Karpas-422 (cell line): ENCODE measurements at regions not wholly inside any gene's neighbourhood (a gene's known extent, or its start where the extent isn't known, plus 50 kb on each side); places are given as distances from the start of the nearest gene placed in this dataset.

Experiments
- DNase-seq: peaks from one replicate; pipeline ENCODE4 v3.0.0-alpha.2; 2015
- H2AFZ ChIP-seq: fragments of 200-600 bp; sonication (generic); 2 replicates; pipeline ENCODE4 v1.6.1; 2014; ENCODE audit warnings: antibody characterized with exemption, low read length, mixed read lengths
- H3K27ac ChIP-seq: fragments of 200-600 bp; sonication (generic); 2 replicates; pipeline ENCODE4 v1.5.1; 2014; ENCODE audit warnings: mild to moderate bottlenecking, low read length, moderate library complexity
- H3K27me3 ChIP-seq: fragments of 200-600 bp; sonication (generic); 2 replicates; pipeline ENCODE4 v1.6.1; 2014; ENCODE audit warnings: low read length, mixed read lengths
- H3K36me3 ChIP-seq: fragments of 200-600 bp; sonication (generic); 2 replicates; pipeline ENCODE4 v1.6.1; 2014; ENCODE audit warnings: low read length, mixed read lengths; ENCODE audit not compliant: insufficient read depth
- H3K4me1 ChIP-seq: fragments of 200-600 bp; sonication (generic); 2 replicates; pipeline ENCODE4 v1.6.1; 2014; ENCODE audit warnings: mild to moderate bottlenecking, low read length, mixed read lengths
- H3K4me2 ChIP-seq: fragments of 200-600 bp; sonication (generic); 2 replicates; pipeline ENCODE4 v1.6.1; 2014; ENCODE audit warnings: low read length, low read depth, mild to moderate bottlenecking; ENCODE audit not compliant: poor library complexity, severe bottlenecking
- H3K4me3 ChIP-seq: fragments of 200-600 bp; sonication (generic); 2 replicates; pipeline ENCODE4 v1.5.1; 2014; ENCODE audit warnings: mild to moderate bottlenecking, antibody characterized with exemption, low read length, mixed read lengths
- H3K79me2 ChIP-seq: fragments of 200-600 bp; sonication (generic); 2 replicates; pipeline ENCODE4 v1.6.1; 2014; ENCODE audit warnings: mild to moderate bottlenecking, low read length, mixed read lengths
- H3K9ac ChIP-seq: fragments of 200-600 bp; sonication (generic); 2 replicates; pipeline ENCODE4 v1.6.0; 2014; ENCODE audit warnings: low read length
- H3K9me2 ChIP-seq: fragments of 200-600 bp; sonication (generic), shearing (Covaris generic); replicated peaks from 2 replicates; pipeline ENCODE4 v1.6.0; 2014; ENCODE audit warnings: mild to moderate bottlenecking, low read length, moderate library complexity; ENCODE audit not compliant: insufficient read depth
- H3K9me3 ChIP-seq: fragments of 300-700, 200-600 bp; sonication (generic); 2 replicates; pipeline ENCODE4 v1.6.1; 2014; ENCODE audit warnings: low read length, mixed read lengths
- H4K20me1 ChIP-seq: fragments of 200-600 bp; sonication (generic); 2 replicates; pipeline ENCODE4 v1.6.1; 2014; ENCODE audit warnings: mild to moderate bottlenecking, antibody characterized with exemption, low read length, low read depth; ENCODE audit not compliant: insufficient read depth

- no peak for DNase-seq
Measured at GRCh38 chr7:68269405-68269804, 1272.8 kb downstream of the TYW1 start.

GRCh38 chr7:68272507-68272906 is 1275.9 kb downstream of the TYW1 start:
- no peaks in the 10 kb centered on the region for H3K79me2 ChIP-seq
- no peaks in the 10 kb centered on the region for H3K9me2 ChIP-seq
- no peaks in the 10 kb centered on the region for H3K4me1 ChIP-seq
- no peaks in the 10 kb centered on the region for H3K27me3 ChIP-seq
- no peak overlapping the region for H3K4me3 ChIP-seq
- H3K4me2 ChIP-seq = no peak overlapping the region
- H3K9ac ChIP-seq = no peak overlapping the region
- no peak overlapping the region for H2AFZ ChIP-seq
- no peak for DNase-seq
- no peak overlapping the region for H3K27ac ChIP-seq
- no peaks in the 10 kb centered on the region for H3K9me3 ChIP-seq
- no peaks in the 10 kb centered on the region for H3K36me3 ChIP-seq
- H4K20me1 ChIP-seq = no peaks in the 10 kb centered on the region

More at GRCh38 chr7:68269405-68269804, 1272.8 kb downstream of the TYW1 start:
- Histone ChIP-seq H3K36me3 (no peaks in the 10 kb centered on the region), H3K9me3 (peaks cover 20% of the 10 kb centered on the region), H2AFZ (no peak overlapping the region), H3K4me2 (no peak overlapping the region), H3K79me2 (no peaks in the 10 kb centered on the region), H3K27me3 (no peaks in the 10 kb centered on the region), H4K20me1 (no peaks in the 10 kb centered on the region), H3K9ac (no peak overlapping the region), H3K4me3 (no peak overlapping the region), H3K27ac (no peak overlapping the region), H3K9me2 (no peaks in the 10 kb centered on the region), H3K4me1 (no peaks in the 10 kb centered on the region)

GRCh38 chr7:68276725-68277124 is 1280.1 kb downstream of the TYW1 start:
- no peak overlapping the region for H3K9ac ChIP-seq
- H3K79me2 ChIP-seq = no peaks in the 10 kb centered on the region
- H3K27ac ChIP-seq = no peak overlapping the region
- no peaks in the 10 kb centered on the region for H3K9me3 ChIP-seq
- H3K4me2 ChIP-seq = no peak overlapping the region
- H2AFZ ChIP-seq = no peak overlapping the region
- no peaks in the 10 kb centered on the region for H3K9me2 ChIP-seq
- no peak for DNase-seq
- no peaks in the 10 kb centered on the region for H3K4me1 ChIP-seq
- H3K4me3 ChIP-seq = no peak overlapping the region
- no peaks in the 10 kb centered on the region for H3K27me3 ChIP-seq
- no peaks in the 10 kb centered on the region for H3K36me3 ChIP-seq
- no peaks in the 10 kb centered on the region for H4K20me1 ChIP-seq

GRCh38 chr7:68279827-68280400 is 1283.3 kb downstream of the TYW1 start:
- no peak overlapping the region for H3K4me2 ChIP-seq
- H2AFZ ChIP-seq = no peak overlapping the region
- H4K20me1 ChIP-seq = no peaks in the 10 kb centered on the region
- H3K27me3 ChIP-seq = no peaks in the 10 kb centered on the region
- no peak overlapping the region for H3K4me3 ChIP-seq
- no peaks in the 10 kb centered on the region for H3K4me1 ChIP-seq
- H3K79me2 ChIP-seq = no peaks in the 10 kb centered on the region
- H3K9me3 ChIP-seq = no peaks in the 10 kb centered on the region
- H3K36me3 ChIP-seq = no peaks in the 10 kb centered on the region
- H3K9ac ChIP-seq = no peak overlapping the region
- no peaks in the 10 kb centered on the region for H3K9me2 ChIP-seq
- DNase-seq = no peak
- no peak overlapping the region for H3K27ac ChIP-seq

- no peak overlapping the region for H3K9ac ChIP-seq
- H4K20me1 ChIP-seq = no peaks in the 10 kb centered on the region
- H3K4me3 ChIP-seq = no peak overlapping the region
- H3K4me2 ChIP-seq = no peak overlapping the region
- no peaks in the 10 kb centered on the region for H3K4me1 ChIP-seq
- H3K27me3 ChIP-seq = no peaks in the 10 kb centered on the region
- no peak overlapping the region for H2AFZ ChIP-seq
- no peak overlapping the region for H3K27ac ChIP-seq
- no peaks in the 10 kb centered on the region for H3K36me3 ChIP-seq
- no peaks in the 10 kb centered on the region for H3K9me3 ChIP-seq
- no peak for DNase-seq
- no peaks in the 10 kb centered on the region for H3K79me2 ChIP-seq
- H3K9me2 ChIP-seq = no peaks in the 10 kb centered on the region
Measured at GRCh38 chr7:68280931-68281330, 1284.3 kb downstream of the TYW1 start.

GRCh38 chr7:68288144-68288593 is 1291.5 kb downstream of the TYW1 start:
- H3K27ac ChIP-seq = no peak overlapping the region
- no peak for DNase-seq

GRCh38 chr7:68291710-68292109 is 1295.1 kb downstream of the TYW1 start:
- no peak overlapping the region for H3K4me2 ChIP-seq
- no peaks in the 10 kb centered on the region for H4K20me1 ChIP-seq
- H3K9ac ChIP-seq = no peak overlapping the region
- no peak overlapping the region for H3K27ac ChIP-seq
- H3K9me2 ChIP-seq = no peaks in the 10 kb centered on the region
- no peak for DNase-seq
- H2AFZ ChIP-seq = no peak overlapping the region
- H3K4me3 ChIP-seq = no peak overlapping the region
- no peaks in the 10 kb centered on the region for H3K9me3 ChIP-seq
- H3K4me1 ChIP-seq = no peaks in the 10 kb centered on the region
- no peaks in the 10 kb centered on the region for H3K79me2 ChIP-seq
- H3K27me3 ChIP-seq = no peaks in the 10 kb centered on the region
- H3K36me3 ChIP-seq = no peaks in the 10 kb centered on the region

More at GRCh38 chr7:68288144-68288593, 1291.5 kb downstream of the TYW1 start:
- Histone ChIP-seq H3K27me3 (no peaks in the 10 kb centered on the region), H3K4me2 (no peak overlapping the region), H3K9ac (no peak overlapping the region), H3K9me2 (no peaks in the 10 kb centered on the region), H3K9me3 (no peaks in the 10 kb centered on the region), H3K4me1 (no peaks in the 10 kb centered on the region), H3K79me2 (no peaks in the 10 kb centered on the region), H2AFZ (no peak overlapping the region), H3K4me3 (no peak overlapping the region), H3K36me3 (no peaks in the 10 kb centered on the region), H4K20me1 (no peaks in the 10 kb centered on the region)

- H3K4me3 ChIP-seq = no peak overlapping the region
- no peaks in the 10 kb centered on the region for H3K79me2 ChIP-seq
- H3K9me2 ChIP-seq = no peaks in the 10 kb centered on the region
- H3K9me3 ChIP-seq = no peaks in the 10 kb centered on the region
- H3K27me3 ChIP-seq = no peaks in the 10 kb centered on the region
- no peaks in the 10 kb centered on the region for H3K36me3 ChIP-seq
- H3K4me2 ChIP-seq = no peak overlapping the region
- H4K20me1 ChIP-seq = no peaks in the 10 kb centered on the region
- H3K4me1 ChIP-seq = no peaks in the 10 kb centered on the region
- no peak overlapping the region for H2AFZ ChIP-seq
- H3K9ac ChIP-seq = no peak overlapping the region
- no peak for DNase-seq
- H3K27ac ChIP-seq = no peak overlapping the region
Measured at GRCh38 chr7:68295386-68295785, 1298.8 kb downstream of the TYW1 start.
